H1 (cell line): ENCODE measurements at regions not wholly inside any gene's neighbourhood (a gene's known extent, or its start where the extent isn't known, plus 50 kb on each side); places are given as distances from the start of the nearest gene placed in this dataset.

Source experiments
- CBX8 ChIP-seq: fragments of 300-800, 300-1000 bp; sonication (generic); IDR thresholded peaks from 2 replicates; pipeline ENCODE4 v1.7.1; 2016; ENCODE audit warnings: low read depth, low read length, borderline replicate concordance
- CHD2 ChIP-seq: IDR thresholded peaks from 2 replicates; pipeline ENCODE4 v1.6.1; 2012; ENCODE audit warnings: low read length, improper control_type of control experiment
- CREB1 ChIP-seq: IDR thresholded peaks from 2 replicates; pipeline ENCODE4 v1.6.1; 2012; ENCODE audit warnings: inconsistent platforms
- CTCF ChIP-seq, 3 experiments: IDR thresholded peaks; 1 replicate in 2 of 3; 2 replicates in 1 of 3; pipeline versions ENCODE4 v1.5.1 to v1.6.1; 2011; ENCODE audit warnings: low read length in 3 of 3, mild to moderate bottlenecking in 3 of 3, inconsistent platforms in 2 of 3, low read depth in 1 of 3, moderate library complexity in 1 of 3; ENCODE audit not compliant: insufficient read depth in 1 of 3; ENCODE audit errors: control extremely low read depth in 1 of 3
- EZH2 ChIP-seq: fragments of 200-600 bp; sonication (generic); IDR thresholded peaks from 2 replicates; pipeline ENCODE4 v1.7.1; 2012; ENCODE audit warnings: low read depth, mild to moderate bottlenecking, moderate library complexity, low read length, inconsistent platforms; ENCODE audit not compliant: severe bottlenecking
- PHF8 ChIP-seq: fragments of 200-600 bp; sonication (generic); conservative IDR thresholded peaks from 2 replicates; pipeline ENCODE4 v1.7.1; 2012; ENCODE audit warnings: low read depth, mild to moderate bottlenecking, inconsistent platforms, low read length, moderate library complexity
- POLR2A ChIP-seq, 2 experiments: IDR thresholded peaks; 1 replicate in 1 of 2; 2 replicates in 1 of 2; pipeline ENCODE4 v1.6.1; 2011; ENCODE audit warnings: low read depth in 2 of 2, low read length in 2 of 2, mild to moderate bottlenecking in 2 of 2; ENCODE audit errors: control extremely low read depth in 1 of 2
- POLR2AphosphoS5 ChIP-seq: IDR thresholded peaks from 2 replicates; pipeline ENCODE4 v1.6.1; 2011; ENCODE audit warnings: low read depth, low read length
- RAD21 ChIP-seq, 2 experiments: IDR thresholded peaks in 1 of 2; conservative IDR thresholded peaks in 1 of 2; 2 replicates each; pipeline ENCODE4 v1.6.1; 2011; ENCODE audit warnings: low read depth in 2 of 2, low read length in 2 of 2, improper control_type of control experiment in 1 of 2, inconsistent platforms in 1 of 2, mild to moderate bottlenecking in 1 of 2, moderate library complexity in 1 of 2
- RBBP5 ChIP-seq: IDR thresholded peaks from 2 replicates; pipeline ENCODE4 v1.7.1; 2012; ENCODE audit warnings: low read depth, mild to moderate bottlenecking, inconsistent platforms, low read length, moderate library complexity, borderline replicate concordance
- SP1 ChIP-seq: IDR thresholded peaks from 2 replicates; pipeline ENCODE4 v1.6.1; 2011; ENCODE audit warnings: low read depth, low read length
- TAF1 ChIP-seq: IDR thresholded peaks from 2 replicates; pipeline ENCODE4 v1.6.1; 2011; ENCODE audit warnings: mild to moderate bottlenecking, low read depth, low read length
- USF2 ChIP-seq: IDR thresholded peaks from 2 replicates; pipeline ENCODE4 v1.6.1; 2011; ENCODE audit warnings: low read length, improper control_type of control experiment

GRCh38 chr1:229111703-229112319 lies 159.1 kb upstream of the RAB4A start:
- TF ChIP-seq CTCF (IDR thresholded peaks at IDR 0.05; ENCODE audit: control extremely low read depth in 1 of 3, insufficient read depth in 1 of 3, low read depth in 1 of 3, low read length in 3 of 3) (no peak), RAD21 (IDR thresholded peaks at IDR 0.05 in 1 of 2, conservative IDR thresholded peaks at IDR 0.05 in 1 of 2; ENCODE audit: low read depth in 2 of 2, low read length in 2 of 2) (no peak), TAF1 (no peak), USF2 (no peak), CREB1 (no peak), RBBP5 (no peak), PHF8 (no peak), SP1 (no peak), POLR2A (IDR thresholded peaks at IDR 0.05; ENCODE audit: control extremely low read depth in 1 of 2, low read depth in 2 of 2, low read length in 2 of 2) (no peak), EZH2 (no peak), POLR2AphosphoS5 (no peak), CBX8 (no peak), CHD2 (no peak)
